ENCODE measurements at regions not wholly inside any gene's neighbourhood (a gene's known extent, or its start where the extent isn't known, plus 50 kb on each side); places are given as distances from the start of the nearest gene placed in this dataset.
"Not testable (repeated sequence)": the region's sequence is repeated elsewhere in the genome, so short reads cannot be mapped to it uniquely, and the experiment has no call there.

DNA sequence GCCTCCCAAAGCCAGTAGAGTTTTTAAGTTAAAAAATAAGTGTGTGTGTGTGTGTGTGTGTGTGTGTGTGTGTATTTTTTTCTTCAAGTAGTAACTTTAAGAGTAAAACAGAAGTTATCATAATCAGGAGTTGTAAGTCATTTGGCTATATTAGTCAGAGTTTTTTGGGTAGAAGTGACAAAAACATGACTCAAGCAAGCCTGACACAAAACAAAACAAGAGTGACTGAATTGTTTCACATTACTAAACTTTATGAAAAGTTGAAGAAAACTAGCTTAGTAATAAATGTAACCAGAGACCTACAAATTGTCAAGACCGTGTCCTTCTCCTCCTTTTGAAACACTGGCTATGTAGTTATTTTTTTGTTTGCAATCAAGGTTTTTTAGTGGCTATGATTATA lies 738.0 kb upstream of the PITX2 start:
- ATAC-seq: no peak
- Histone ChIP-seq H3K4me1 (no peaks in the 10 kb centered on the region), H3K4me3 (no peak overlapping the region), H3K27ac (no peak overlapping the region), H3K27me3 (no peaks in the 10 kb centered on the region), H3K9me3 (no peaks in the 10 kb centered on the region), H3K36me3 (no peaks in the 10 kb centered on the region)
- WGBS, 2 donors (ENCODE audit: low coverage in 1 of 2): 80% methylated on average over 1 of the region's 1 CpG
- TF ChIP-seq, protein P1, sequence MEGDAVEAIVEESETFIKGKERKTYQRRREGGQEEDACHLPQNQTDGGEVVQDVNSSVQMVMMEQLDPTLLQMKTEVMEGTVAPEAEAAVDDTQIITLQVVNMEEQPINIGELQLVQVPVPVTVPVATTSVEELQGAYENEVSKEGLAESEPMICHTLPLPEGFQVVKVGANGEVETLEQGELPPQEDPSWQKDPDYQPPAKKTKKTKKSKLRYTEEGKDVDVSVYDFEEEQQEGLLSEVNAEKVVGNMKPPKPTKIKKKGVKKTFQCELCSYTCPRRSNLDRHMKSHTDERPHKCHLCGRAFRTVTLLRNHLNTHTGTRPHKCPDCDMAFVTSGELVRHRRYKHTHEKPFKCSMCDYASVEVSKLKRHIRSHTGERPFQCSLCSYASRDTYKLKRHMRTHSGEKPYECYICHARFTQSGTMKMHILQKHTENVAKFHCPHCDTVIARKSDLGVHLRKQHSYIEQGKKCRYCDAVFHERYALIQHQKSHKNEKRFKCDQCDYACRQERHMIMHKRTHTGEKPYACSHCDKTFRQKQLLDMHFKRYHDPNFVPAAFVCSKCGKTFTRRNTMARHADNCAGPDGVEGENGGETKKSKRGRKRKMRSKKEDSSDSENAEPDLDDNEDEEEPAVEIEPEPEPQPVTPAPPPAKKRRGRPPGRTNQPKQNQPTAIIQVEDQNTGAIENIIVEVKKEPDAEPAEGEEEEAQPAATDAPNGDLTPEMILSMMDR (IDR thresholded peaks at IDR 0.05): no peak
- TF ChIP-seq POLR2A (IDR thresholded peaks at IDR 0.05) (no peak), EP300 (IDR thresholded peaks at IDR 0.05) (no peak), POLR2AphosphoS5 (IDR thresholded peaks at IDR 0.05) (no peak)

DNA sequence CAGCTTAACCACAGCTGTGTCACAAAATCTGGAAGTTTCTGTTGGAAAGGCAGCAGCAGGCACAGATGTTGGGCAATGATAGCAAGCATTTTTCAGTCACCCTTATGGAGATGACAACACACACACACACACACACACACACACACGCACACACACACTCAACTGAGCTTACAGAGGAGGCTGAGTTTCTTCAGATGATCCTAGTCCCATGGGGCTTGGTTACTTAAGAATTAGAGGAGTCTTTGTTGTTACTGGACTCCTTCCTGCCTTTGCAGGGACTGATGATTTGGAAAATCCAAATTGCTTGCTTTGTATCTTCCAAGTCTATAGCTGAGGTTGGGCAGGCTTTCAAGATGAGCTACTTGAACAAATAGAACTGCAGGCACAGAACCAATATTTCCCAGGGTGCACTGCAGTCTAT lies 740.1 kb upstream of the PITX2 start:
- ATAC-seq: no peak
- Histone ChIP-seq H3K4me3 (no peak overlapping the region), H3K27ac (no peak overlapping the region), H3K27me3 (no peaks in the 10 kb centered on the region), H3K4me1 (no peaks in the 10 kb centered on the region), H3K9me3 (no peaks in the 10 kb centered on the region), H3K36me3 (no peaks in the 10 kb centered on the region)
- 54% methylated on average over 1 of the region's 1 CpG; no CpG with 5 or more reads in 1 of the 2 donors for WGBS, 2 donors (ENCODE audit: low coverage in 1 of 2)
- no peak for TF ChIP-seq POLR2A (IDR thresholded peaks at IDR 0.05)
- no peak for TF ChIP-seq EP300 (IDR thresholded peaks at IDR 0.05)
- TF ChIP-seq, protein P1 (IDR thresholded peaks at IDR 0.05): no peak
- no peak for TF ChIP-seq POLR2AphosphoS5 (IDR thresholded peaks at IDR 0.05)

DNA sequence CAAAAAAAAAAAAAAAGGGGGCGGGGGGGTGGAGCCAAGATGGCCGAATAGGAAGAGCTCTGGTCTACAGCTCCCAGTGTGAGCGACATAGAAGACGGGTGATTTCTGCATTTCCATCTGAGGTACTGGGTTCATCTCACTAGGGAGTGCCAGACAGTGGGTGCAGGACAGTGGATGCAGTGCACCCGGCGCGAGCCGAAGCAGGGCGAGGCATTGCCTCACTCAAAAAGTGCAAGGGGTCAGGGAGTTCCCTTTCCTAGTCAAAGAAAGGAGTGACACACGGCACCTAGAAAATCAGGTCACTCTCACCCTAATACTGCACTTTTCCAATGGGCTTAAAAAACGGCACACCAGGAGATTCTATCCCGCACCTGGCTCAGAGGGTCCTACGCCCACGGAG lies 755.0 kb upstream of the PITX2 start:
- not testable (repeated sequence) for ATAC-seq, H3K4me3 ChIP-seq, H3K27ac ChIP-seq, H3K36me3 ChIP-seq, H3K9me3 ChIP-seq, H3K4me1 ChIP-seq, H3K27me3 ChIP-seq
- 80 to 96% methylated on average over 1 to 14 of the region's 14 CpGs for WGBS, 2 donors (ENCODE audit: low coverage in 1 of 2)

DNA sequence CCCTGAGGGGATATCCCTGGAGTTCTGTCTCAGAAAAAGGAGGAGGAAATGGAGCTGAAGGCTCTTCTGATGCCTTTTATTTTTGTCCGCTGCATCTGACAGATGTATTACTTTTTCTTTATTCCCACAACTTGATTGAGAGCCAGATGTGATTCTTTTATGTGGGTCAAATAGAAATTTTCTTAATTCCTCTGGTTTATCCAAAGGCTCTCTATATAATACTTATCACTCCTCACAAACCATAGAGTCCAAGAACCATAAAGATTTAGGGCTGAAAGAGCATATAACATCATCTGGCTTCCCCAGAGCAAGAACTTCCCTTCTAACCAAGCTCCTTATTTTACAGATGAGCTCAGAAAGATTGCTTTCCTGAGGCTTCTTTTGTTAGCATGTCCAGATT lies 756.7 kb upstream of the FAM241A start:
- Histone ChIP-seq H3K27ac (no peak overlapping the region), H3K4me3 (no peak overlapping the region), H3K9me3 (no peaks in the 10 kb centered on the region), H3K36me3 (no peaks in the 10 kb centered on the region), H3K4me1 (peaks cover 0 to 9% (median 0%) of the 10 kb centered on the region in 3 donors), H3K27me3 (no peaks in the 10 kb centered on the region)
- ATAC-seq: no peak
- TF ChIP-seq POLR2AphosphoS5 (IDR thresholded peaks at IDR 0.05) (no peak), EP300 (IDR thresholded peaks at IDR 0.05) (no peak), POLR2A (IDR thresholded peaks at IDR 0.05) (no peak)
- TF ChIP-seq, protein P1 (IDR thresholded peaks at IDR 0.05): no peak
- 71 to 78% methylated on average over 1 of the region's 1 CpG for WGBS, 2 donors (ENCODE audit: low coverage in 1 of 2)

DNA sequence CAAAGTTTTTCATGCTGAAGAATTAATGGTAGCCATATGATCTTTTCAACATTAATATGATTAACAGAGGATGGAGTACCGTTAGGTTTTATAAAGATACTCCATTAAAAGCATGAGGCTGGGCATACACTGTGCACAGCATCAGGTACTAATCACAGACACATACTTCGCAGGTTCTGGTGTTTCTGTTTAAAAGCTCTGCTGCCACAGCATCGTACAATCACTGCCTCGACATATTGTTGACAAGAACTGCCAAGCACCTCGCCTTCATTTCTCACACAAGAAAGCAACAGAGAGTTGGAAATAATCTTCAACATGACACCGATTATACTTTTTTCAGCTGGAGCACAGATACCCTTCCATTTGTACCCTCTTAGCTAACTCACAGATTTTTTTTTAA lies 753.4 kb upstream of the FAM241A start:
- TF ChIP-seq POLR2AphosphoS5 (IDR thresholded peaks at IDR 0.05) (no peak), POLR2A (IDR thresholded peaks at IDR 0.05) (no peak), EP300 (IDR thresholded peaks at IDR 0.05) (no peak)
- no peak for ATAC-seq
- H3K27me3 ChIP-seq: no peaks in the 10 kb centered on the region
- H3K9me3 ChIP-seq: no peaks in the 10 kb centered on the region
- peaks cover 0 to 9% (median 0%) of the 10 kb centered on the region in 3 donors for H3K4me1 ChIP-seq
- H3K4me3 ChIP-seq: no peak overlapping the region
- WGBS, 2 donors (ENCODE audit: low coverage in 1 of 2): 18 to 26% methylated on average over 6 of the region's 6 CpGs
- no peak overlapping the region for H3K27ac ChIP-seq
- no peaks in the 10 kb centered on the region for H3K36me3 ChIP-seq

DNA sequence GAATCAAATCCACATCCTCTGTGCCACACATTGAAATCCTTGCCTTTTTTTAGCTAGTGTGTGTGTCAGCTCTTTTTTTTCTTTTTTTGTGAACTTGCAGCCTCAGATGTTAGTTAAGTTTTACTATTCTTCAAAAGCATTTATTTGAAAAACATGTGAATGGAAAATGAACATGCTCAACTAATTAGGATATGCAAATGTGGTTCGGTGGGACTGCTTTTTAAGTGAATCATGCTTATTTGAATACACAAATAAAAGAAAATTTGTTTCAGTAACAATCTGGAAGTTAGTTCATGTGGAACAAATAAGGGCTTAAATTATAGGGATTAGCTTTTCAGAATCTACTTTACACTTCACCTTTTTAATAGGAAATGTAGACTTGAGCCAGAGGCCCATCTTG lies 751.5 kb upstream of the FAM241A start:
- no peaks in the 10 kb centered on the region for H3K27me3 ChIP-seq
- no peak overlapping the region for H3K27ac ChIP-seq
- no peak for TF ChIP-seq EP300 (IDR thresholded peaks at IDR 0.05)
- no peak for TF ChIP-seq POLR2AphosphoS5 (IDR thresholded peaks at IDR 0.05)
- TF ChIP-seq, protein P1 (IDR thresholded peaks at IDR 0.05): no peak
- no peak for TF ChIP-seq POLR2A (IDR thresholded peaks at IDR 0.05)
- H3K36me3 ChIP-seq: no peaks in the 10 kb centered on the region
- H3K4me3 ChIP-seq: no peak overlapping the region
- no peaks in the 10 kb centered on the region for H3K9me3 ChIP-seq
- no peak for ATAC-seq
- WGBS, 2 donors (ENCODE audit: low coverage in 1 of 2): 61 to 73% methylated on average over 1 of the region's 1 CpG
- H3K4me1 ChIP-seq: peaks cover 0 to 15% (median under 1%) of the 10 kb centered on the region in 3 donors
